SHP77 (cell line): ENCODE measurements at regions not wholly inside any gene's neighbourhood (a gene's known extent, or its start where the extent isn't known, plus 50 kb on each side); places are given as distances from the start of the nearest gene placed in this dataset.
"Not testable (repeated sequence)": the region's sequence is repeated elsewhere in the genome, so short reads cannot be mapped to it uniquely, and the experiment has no call there.

Experiments
- DNase-seq, 2 experiments: peaks; one replicate each; lab custom pipeline; 2025; lab: John Stamatoyannopoulos, UW

- DNase-seq = no peak
These were observed 111.5 kb upstream of the IGLL5 start for GRCh38 chr22:22776121-22776520.

GRCh38 chr22:22779213-22779612, 108.4 kb upstream of the IGLL5 start:
- no peak for DNase-seq

DNA sequence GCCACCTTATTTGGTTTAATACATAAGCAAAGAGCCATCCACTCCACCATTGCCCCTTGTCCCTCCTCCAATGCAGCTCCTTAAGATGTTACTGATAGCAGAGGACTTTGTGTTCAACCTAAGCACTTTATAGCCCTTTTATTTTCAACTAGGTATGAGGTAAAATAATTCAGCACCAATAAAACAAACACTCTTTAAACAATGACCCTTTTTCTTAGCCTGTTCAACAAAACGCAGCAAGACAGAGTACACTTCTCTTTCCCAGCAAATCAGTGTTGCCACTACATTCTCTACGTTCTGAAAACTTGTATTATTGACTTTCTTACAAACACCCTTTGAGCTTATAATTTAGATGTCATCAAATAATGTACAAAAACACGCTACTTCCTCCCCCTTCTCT, 104.0 kb upstream of the IGLL5 start:
- no peak for DNase-seq

GRCh38 chr22:22784249-22785039, 103.2 kb upstream of the IGLL5 start:
- no peak for DNase-seq

DNA sequence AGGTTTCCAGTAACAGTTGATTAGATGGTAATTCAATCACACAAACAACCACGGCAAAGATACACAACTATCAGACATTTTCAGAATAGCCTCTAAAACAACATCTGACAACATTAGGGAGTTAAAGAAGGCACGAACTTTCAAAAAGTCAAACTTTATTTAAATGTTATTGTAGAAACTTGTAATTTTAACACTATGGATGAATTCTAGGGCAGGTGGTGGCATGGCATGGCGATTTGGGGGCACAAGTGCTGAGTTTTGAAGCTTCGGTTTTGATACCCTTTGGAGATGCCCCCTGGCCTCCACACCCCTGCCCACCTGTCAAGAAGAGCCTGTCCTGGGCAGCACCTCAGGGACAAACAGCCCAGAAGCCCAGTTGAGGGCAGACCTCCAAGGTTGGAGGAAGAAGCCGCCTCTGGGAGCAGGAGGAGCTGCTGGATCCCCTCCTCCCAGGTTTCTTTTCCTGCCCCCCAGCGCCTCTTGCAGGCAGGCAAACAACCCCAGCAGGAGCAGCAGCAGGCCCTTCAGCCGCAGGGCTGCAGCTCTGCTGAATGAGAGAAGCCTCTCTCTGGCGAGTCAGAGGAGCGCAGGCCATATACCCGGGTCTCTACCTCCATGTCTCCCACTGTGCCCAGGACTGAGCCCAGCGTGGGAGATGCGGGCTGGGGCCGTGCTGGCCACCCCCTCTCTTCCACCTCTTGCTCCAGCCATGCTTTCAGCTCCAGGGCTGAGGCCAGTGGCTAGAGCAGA, 102.1 kb upstream of the IGLL5 start:
- no peak for DNase-seq

- peak in 1 of 2 experiments; percentile 27 for DNase-seq
These were observed 101.1 kb upstream of the IGLL5 start for GRCh38 chr22:22786301-22787115.

DNA sequence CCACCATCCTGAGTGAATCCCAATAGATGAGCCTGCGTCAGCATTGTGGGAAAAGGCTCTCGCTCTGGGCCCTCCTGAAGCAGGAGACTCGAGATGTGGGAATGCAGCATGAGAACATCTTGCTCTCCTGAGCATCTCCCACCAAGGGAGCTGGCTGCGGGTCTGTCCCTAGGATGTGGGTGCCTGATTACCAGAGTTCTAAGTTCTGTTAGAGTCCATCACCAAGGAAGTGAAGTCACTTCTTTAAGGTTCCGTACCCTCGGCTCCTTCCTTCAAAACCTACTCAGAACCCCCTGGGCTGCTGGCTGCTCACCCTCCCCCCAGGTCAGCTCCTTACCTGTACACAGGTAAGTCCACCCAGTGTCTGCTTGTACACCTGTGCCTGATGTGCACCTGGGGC, 100.5 kb upstream of the IGLL5 start:
- no peak for DNase-seq

DNA sequence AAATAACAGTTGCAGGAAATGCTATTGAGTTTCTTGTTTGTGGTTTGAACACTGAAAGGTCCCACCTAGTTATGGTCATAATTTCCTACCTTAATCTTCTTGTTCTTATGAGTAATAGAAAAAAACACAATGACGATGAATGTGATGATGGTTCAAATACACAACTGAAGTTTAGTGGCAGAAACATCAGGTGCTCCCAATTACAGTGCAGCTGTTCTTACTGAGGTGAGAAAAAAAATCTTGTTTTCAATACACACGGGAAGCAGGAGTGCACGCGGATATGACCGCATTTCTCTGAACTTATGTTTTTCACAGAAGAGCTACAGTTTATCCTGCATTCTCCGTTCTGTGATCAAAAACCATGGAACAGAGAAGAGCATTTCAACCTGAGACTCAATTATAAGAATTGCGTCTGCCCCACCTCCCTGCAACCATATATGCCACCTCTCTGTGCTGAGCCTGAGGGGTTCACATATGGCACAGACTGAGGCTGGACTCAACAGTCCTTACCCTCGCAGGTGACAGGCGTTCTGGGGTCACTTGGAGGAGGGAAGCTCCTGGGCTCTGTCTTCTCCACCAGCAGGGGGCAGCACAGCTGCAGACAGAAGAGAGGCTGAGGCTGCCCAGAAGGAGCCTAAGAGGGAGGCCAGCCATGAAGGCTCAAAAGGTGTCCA, 99.7 kb upstream of the IGLL5 start:
- DNase-seq = peak; percentile 12 to 32

DNA sequence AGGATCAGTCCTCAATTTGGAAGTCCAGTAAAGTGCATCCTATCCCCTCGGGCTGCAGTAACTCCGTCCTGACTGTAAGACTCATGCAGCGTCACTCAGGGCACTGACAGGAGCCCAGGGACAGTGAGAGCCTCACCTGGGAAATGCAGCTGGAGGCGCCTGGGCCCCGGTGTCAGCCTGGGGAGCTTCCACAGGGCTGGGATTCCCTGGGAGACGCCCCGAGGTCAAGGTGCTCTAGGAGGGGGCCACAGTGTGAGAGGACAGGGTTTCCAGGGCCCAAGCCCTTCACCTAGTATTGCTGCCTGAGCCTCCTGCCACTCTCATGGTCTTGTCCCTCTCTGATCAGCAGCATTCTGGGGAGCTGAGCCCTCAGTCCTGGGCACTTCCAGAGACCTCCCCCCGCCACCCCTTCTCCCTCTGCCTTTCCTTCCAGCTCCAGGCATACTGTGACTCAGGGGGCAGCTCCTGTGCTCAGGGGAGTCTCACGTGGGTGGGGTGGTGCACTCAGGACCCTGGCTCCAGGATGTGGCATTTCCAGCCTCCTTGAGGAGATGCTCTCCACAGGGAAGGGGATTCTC, 99.1 kb upstream of the IGLL5 start:
- DNase-seq = no peak

GRCh38 chr22:22789233-22789921, 98.2 kb upstream of the IGLL5 start:
- no peak for DNase-seq

DNA sequence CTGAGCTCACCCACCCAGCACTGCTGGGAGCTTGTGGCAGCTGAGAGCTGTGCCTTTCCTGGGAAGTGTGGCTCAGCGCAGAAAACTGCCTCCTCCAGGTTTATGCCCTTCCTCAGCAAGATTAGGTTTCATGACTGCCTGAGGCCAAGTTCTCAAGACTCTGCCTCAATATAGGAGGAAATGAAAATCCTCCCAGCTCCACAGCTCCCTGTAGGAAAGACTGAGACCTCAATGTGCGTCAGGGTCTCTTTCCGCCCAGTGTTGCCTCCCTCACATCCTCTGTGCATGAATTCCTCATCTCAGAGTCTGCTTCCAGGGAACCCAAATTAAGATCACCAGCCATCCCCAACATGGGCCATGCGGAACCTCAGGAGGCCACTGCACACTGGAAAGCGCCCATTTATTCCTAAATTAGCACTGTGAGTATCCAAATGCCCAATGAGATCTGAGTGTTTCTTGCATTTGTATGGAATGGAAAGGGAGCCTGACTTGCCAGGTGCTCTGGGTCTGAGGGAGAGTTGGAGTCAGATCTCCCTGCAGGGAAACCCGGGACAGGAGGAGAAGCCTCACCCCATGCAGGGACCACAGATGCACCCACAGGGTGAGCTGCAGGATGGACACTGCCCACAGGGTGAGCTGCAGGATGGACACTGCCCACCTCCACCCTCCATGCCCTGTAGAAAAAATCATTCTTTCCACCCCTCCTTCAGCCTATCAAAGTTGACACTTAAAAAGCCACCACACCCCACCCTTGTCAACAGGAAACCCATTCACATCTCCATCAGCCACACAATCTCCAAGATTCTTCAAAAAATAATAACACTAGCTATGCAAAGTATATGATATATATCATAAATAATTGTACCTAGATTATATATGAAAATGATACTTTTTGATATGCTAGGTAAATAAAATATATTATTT, 97.4 kb upstream of the IGLL5 start:
- no peak for DNase-seq

DNA sequence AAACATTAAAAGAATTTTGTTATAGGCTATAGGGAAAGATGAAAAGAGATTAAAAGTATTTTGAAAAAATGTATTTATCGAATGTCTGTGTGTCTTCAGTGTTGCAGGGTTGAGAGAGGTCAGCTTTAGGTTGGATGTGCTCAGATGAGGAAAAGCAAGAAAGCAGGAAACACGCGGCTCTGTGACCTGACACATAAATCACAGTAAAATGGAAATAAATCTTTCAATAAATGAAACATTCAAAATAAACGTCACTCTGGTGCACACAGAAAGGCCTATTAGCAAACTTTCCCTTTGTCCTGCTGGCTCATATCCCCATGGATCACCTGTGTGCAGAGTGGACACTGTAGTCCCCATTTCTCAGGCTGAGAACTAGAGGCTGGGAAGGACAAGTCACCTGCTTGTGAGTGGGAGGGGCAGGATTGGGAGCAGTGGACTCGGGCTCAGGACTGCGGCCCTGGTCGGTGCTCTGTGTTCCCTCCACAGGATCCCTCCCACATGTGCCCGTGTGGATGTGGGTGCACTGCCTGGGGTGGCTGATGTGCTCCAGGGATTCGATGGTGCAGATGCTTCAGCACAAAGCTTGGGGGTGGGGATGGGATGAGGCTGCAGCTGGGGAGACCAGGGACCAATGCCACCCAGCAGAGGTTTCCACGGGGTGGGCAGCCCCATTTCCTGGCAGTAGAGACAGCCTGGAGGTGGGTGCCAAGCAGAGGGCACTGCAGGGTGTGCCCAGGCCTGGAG, 96.0 kb upstream of the IGLL5 start:
- DNase-seq = no peak

DNA sequence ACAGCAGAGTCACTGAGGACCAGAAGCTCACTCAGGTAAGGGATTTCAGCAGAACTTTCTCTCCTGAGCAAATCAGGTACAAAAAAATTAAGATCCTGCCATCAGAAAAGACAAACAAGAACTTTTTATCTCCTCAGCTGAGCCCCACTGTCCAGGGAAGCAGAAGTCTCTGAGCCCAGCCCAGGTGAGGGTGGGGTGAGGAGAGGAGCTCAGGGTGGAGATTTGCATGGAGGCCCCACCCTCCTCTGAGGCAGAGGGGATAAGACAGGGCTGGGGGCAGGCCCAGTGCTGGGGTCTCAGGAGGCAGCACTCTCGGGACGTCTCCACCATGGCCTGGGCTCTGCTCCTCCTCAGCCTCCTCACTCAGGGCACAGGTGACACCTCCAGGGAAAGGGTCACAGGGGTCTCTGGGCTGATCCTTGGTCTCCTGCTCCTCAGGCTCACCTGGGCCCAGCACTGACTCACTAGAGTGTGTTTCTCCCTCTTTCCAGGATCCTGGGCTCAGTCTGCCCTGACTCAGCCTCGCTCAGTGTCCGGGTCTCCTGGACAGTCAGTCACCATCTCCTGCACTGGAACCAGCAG, 95.3 kb upstream of the IGLL5 start:
- DNase-seq = not testable (repeated sequence)

DNA sequence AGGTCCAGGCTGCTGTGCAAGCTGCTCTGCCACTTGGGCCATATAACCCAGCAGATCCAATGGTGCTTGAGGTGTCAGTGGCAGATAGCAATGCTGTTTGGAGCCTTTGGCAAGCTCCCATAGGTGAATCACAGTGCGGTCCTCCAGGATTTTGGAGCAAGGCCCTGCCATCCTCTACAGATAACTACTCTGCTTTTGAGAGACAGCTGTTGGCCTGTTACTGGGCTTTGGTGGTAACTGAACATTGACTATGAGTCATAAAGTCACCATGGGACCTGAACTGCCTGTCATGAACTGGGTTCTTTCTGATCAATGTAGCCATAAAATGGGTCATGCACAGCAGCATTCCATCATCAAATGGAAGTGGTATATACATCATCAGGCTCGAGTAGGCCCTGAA, 92.0 kb upstream of the IGLL5 start:
- DNase-seq = not testable (repeated sequence)

DNA sequence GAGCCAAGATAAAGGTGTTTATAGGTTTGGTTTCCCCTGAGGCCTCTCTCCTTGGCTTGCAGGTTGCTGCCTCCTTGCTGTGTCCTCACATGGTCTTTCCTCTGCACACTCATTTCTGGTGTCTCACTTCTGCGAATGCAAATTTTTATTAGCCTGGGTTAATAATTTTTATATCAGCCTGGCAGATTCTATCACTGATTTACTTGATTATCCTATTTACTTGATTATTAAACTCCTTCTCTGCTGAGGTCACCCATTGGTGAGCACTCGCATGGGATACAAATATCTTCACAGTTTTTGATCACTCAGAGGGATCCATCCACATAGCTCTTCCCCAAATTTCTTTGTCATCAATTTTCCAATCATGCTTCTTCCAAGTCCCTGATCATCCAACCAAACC, 90.9 kb upstream of the IGLL5 start:
- DNase-seq = no peak

DNA sequence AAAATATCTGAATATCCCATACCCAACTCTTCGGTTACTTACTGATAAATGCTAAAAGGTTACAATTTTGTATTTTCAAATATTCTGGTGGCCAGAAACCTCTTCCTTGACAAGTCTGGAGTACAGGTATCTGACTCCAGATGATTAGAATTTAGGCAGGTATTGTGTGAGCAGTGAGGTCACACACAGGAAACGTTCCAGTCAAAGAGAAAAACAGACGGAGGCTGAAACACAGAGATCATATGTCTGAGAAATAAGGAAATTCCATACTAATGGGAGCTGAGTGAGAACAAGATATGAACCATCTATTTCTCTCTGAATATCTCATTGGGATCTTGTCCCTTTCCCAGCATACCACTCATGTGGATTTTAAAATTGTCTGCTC, 89.4 kb upstream of the IGLL5 start:
- DNase-seq = no peak

- DNase-seq = no peak
These were observed 88.9 kb upstream of the IGLL5 start for GRCh38 chr22:22798716-22799115.

GRCh38 chr22:22799561-22799960, 88.1 kb upstream of the IGLL5 start:
- DNase-seq = no peak

DNA sequence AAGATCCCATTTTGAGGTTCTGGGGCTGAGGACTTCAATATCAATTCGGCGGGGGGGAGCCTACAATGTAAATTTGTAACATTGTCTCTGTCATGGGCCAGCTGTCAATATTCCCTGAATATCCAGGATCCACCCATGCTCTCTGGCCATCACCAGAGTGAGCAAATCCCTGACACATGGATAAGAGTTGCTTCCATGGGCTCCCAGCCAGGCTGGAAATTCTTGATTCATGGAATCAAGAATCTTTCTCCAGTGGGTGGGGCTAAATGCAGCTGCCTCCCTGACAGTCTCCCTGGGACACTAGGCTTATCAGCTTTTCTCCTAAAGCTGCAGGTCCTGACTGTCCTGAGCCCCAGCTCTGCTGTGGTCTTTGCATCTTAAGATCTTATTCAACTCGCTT, 86.9 kb upstream of the IGLL5 start:
- DNase-seq = no peak
